ENCODE measurements at regions not wholly inside any gene's neighbourhood (a gene's known extent, or its start where the extent isn't known, plus 50 kb on each side); places are given as distances from the start of the nearest gene placed in this dataset.

DNA sequence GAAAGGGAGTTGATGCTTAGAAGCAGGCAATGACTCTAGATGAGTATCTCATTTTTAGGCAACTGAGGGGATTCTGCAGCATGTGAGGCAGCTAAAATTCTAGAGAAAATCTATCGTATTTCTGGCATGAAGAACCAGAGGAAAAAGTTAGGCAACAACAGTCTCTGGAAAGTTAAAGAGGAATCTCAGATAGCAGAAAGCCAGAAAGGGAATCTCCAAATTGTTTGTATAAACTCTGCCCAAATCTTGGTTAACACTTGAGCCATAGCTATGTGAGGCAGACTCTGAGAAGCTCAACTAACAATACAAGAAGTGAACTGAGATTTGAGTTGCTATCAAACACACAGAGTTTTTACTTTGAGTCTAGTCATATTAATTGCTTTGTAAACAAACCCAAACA, 215.8 kb upstream of the FZD8 start:
- no peaks in the 10 kb centered on the region for H3K27me3 ChIP-seq
- intact Hi-C loops (cut with DNase I) = no loop called here
- no peak overlapping the region for H3K4me3 ChIP-seq
- no peak for DNase-seq
- H3K27ac ChIP-seq = no peak overlapping the region
- WGBS, 4 donors = 71 to 78% (median 75%) methylated on average over 1 of the region's 1 CpG
- H3K9me3 ChIP-seq = peaks cover 0 to 13% (median 1%) of the 10 kb centered on the region in 12 donors
- TF ChIP-seq, protein P1, sequence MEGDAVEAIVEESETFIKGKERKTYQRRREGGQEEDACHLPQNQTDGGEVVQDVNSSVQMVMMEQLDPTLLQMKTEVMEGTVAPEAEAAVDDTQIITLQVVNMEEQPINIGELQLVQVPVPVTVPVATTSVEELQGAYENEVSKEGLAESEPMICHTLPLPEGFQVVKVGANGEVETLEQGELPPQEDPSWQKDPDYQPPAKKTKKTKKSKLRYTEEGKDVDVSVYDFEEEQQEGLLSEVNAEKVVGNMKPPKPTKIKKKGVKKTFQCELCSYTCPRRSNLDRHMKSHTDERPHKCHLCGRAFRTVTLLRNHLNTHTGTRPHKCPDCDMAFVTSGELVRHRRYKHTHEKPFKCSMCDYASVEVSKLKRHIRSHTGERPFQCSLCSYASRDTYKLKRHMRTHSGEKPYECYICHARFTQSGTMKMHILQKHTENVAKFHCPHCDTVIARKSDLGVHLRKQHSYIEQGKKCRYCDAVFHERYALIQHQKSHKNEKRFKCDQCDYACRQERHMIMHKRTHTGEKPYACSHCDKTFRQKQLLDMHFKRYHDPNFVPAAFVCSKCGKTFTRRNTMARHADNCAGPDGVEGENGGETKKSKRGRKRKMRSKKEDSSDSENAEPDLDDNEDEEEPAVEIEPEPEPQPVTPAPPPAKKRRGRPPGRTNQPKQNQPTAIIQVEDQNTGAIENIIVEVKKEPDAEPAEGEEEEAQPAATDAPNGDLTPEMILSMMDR (IDR thresholded peaks at IDR 0.05) = no peak
- no peak for TF ChIP-seq POLR2A (IDR thresholded peaks at IDR 0.05)
- H3K36me3 ChIP-seq = no peaks in the 10 kb centered on the region
- H3K4me1 ChIP-seq = peaks cover 0 to 6% (median 0%) of the 10 kb centered on the region in 12 donors
- ATAC-seq = no peak

DNA sequence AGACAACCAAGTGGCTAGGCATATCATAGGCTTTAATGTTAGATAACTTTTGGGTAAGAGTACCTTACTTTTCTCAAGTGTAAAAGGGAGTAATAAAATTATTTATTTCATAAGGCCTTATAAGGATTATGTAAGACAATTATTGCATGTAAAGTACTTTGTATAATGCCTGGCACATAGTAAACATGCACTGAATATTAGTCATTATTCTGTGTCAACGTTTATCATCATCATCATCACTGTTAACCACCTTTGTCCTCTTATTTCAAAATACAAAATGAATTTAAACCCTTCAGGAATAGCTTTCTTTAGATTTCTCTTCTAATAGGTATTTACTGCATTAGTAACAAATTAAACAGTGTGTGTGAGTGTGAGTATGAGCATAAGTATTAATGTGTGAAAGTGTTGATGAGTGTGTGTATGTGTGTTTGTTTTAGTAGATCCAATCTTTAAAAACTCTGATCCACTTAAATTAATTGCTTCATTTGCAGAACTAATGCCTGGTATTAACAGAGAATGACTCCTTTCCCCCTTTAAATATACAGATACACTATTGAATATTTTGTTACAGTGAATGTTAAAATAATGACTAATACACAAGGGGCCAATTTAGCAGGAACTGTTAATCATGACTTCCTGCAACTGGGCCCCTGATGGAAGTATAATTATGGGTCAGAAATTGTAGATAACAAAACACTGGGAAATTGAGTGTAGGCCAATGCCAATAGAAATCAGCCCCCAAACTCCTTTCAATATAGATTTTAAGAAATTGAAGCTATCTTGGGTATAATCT, 213.3 kb upstream of the FZD8 start:
- ATAC-seq = no peak
- DNase-seq = no peak
- TF ChIP-seq, protein P1 (IDR thresholded peaks at IDR 0.05) = no peak
- no peak for TF ChIP-seq POLR2A (IDR thresholded peaks at IDR 0.05)
- Histone ChIP-seq H3K9me3 (peaks cover 0 to 13% (median 1%) of the 10 kb centered on the region in 12 donors), H3K36me3 (no peaks in the 10 kb centered on the region), H3K4me1 (peaks cover 0 to 16% (median 0%) of the 10 kb centered on the region in 12 donors), H3K27me3 (no peaks in the 10 kb centered on the region), H3K27ac (no peak overlapping the region), H3K4me3 (no peak overlapping the region)
- intact Hi-C loops (cut with DNase I) = no loop called here
- WGBS, 4 donors = 66 to 75% (median 69%) methylated on average over 1 of the region's 1 CpG

DNA sequence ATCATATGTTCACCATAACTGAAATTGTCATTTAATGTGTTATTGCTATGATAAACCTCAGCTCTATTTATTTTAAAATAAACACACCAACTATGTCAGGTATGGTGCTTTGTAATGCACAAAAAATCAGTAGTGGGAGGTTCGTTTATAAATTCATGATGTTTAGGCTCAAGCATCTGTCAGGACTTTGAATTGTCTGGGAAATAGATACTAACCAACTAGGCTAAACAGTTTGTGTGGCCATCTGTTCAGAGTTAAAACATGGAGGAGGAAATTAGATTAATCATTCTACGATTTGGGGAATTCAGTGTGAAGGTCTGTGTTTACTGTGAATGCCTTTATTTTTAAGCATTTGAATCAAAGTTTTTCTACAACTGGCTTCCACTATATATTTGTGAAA, 212.6 kb upstream of the FZD8 start:
- no peaks in the 10 kb centered on the region for H3K27me3 ChIP-seq
- H3K9me3 ChIP-seq = peaks cover 0 to 13% (median 1%) of the 10 kb centered on the region in 12 donors
- H3K4me1 ChIP-seq = peaks cover 0 to 16% (median 0%) of the 10 kb centered on the region in 12 donors
- intact Hi-C loops (cut with DNase I) = no loop called here
- H3K4me3 ChIP-seq = no peak overlapping the region
- TF ChIP-seq, protein P1 (IDR thresholded peaks at IDR 0.05) = no peak
- no peak for TF ChIP-seq POLR2A (IDR thresholded peaks at IDR 0.05)
- no peak for DNase-seq
- ATAC-seq = no peak
- 75 to 86% (median 81%) methylated on average over 2 of the region's 2 CpGs for WGBS, 4 donors
- no peak overlapping the region for H3K27ac ChIP-seq
- H3K36me3 ChIP-seq = no peaks in the 10 kb centered on the region

DNA sequence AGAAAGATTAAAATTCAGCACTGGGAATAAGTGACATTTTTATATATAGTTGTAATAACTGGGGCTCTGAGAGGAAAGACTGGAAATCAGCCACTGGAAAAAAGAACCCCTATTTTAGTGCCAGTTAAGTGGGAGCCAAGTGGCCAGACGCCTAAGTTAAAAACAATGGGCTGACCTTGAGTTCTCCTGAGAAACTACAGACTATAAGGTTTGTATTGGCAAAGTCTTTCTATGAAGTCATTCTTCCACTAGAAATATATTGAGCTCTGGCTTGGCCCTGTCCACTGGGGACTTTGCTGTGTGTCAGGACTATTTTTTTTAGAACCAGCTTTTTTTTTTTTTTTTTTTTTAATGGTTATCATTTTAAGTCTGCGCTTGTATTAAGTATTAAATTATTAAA, 210.6 kb upstream of the FZD8 start:
- intact Hi-C loops (cut with DNase I) = no loop called here
- DNase-seq = peak in 1 of 5 donors; percentile 24
- TF ChIP-seq, protein P1 (IDR thresholded peaks at IDR 0.05) = no peak
- TF ChIP-seq POLR2A (IDR thresholded peaks at IDR 0.05) = no peak
- H3K4me3 ChIP-seq = no peak overlapping the region
- peaks cover 0 to 2% (median 0%) of the 10 kb centered on the region in 12 donors for H3K9me3 ChIP-seq
- H3K27ac ChIP-seq = no peak overlapping the region
- H3K27me3 ChIP-seq = no peaks in the 10 kb centered on the region
- H3K36me3 ChIP-seq = no peaks in the 10 kb centered on the region
- ATAC-seq = peak in 2 of 4 donors; percentile 50 to 79
- H3K4me1 ChIP-seq = peaks cover 0 to 16% (median 2%) of the 10 kb centered on the region in 12 donors
- 35 to 47% (median 43%) methylated on average over 2 of the region's 2 CpGs for WGBS, 4 donors
